G401 (cell line): ENCODE measurements at regions not wholly inside any gene's neighbourhood (a gene's known extent, or its start where the extent isn't known, plus 50 kb on each side); places are given as distances from the start of the nearest gene placed in this dataset.
A peak's percentile ranks its signal among the peaks of the same experiment; 100 is the strongest.

Source experiments
- DNase-seq: peaks from one replicate; pipeline ENCODE4 v3.0.0-alpha.2; 2015; ENCODE audit warnings: low spot score
- in situ Hi-C: cut with HindIII; loops from 2 replicates; pipeline ENCODE4 v1.10.0; 2016; ENCODE audit warnings: low sequenced_read_pairs, mixed read lengths

- in situ Hi-C loops: no loop called here
- no peak for DNase-seq
Observed at GRCh38 chr21:32137931-32138330, 140.9 kb downstream of the MIS18A start.

- no peak for DNase-seq
- in situ Hi-C loops: no loop called here
Observed at GRCh38 chr21:32137266-32137665, 141.6 kb downstream of the MIS18A start.

- in situ Hi-C loops: no loop called here
- peak; percentile 27 for DNase-seq
Observed at GRCh38 chr21:32136546-32136945, 142.3 kb downstream of the MIS18A start.

GRCh38 chr21:32135401-32136363 is 143.2 kb downstream of the MIS18A start:
- peak; percentile 10 for DNase-seq
- in situ Hi-C loops: no loop called here

GRCh38 chr21:32134441-32135130 is 144.3 kb downstream of the MIS18A start:
- in situ Hi-C loops: no loop called here
- DNase-seq: no peak

GRCh38 chr21:32132881-32133280 is 146.0 kb downstream of the MIS18A start:
- no peak for DNase-seq
- in situ Hi-C loops: no loop called here

- no peak for DNase-seq
- in situ Hi-C loops: no loop called here
Observed at GRCh38 chr21:32132409-32132808, 146.4 kb downstream of the MIS18A start.

GRCh38 chr21:32131960-32132359 is 146.9 kb downstream of the MIS18A start:
- DNase-seq: no peak
- in situ Hi-C loops: no loop called here

- in situ Hi-C loops: no loop called here
- no peak for DNase-seq
Observed at GRCh38 chr21:32131164-32131563, 147.7 kb downstream of the MIS18A start.

- in situ Hi-C loops: no loop called here
- DNase-seq: no peak
Observed at GRCh38 chr21:32130031-32130891, 148.6 kb downstream of the MIS18A start.

GRCh38 chr21:32127081-32127480 is 151.8 kb downstream of the MIS18A start:
- DNase-seq: no peak
- in situ Hi-C loops: no loop called here

- no peak for DNase-seq
- in situ Hi-C loops: no loop called here
Observed at GRCh38 chr21:32122082-32122481, 156.8 kb downstream of the MIS18A start.

- in situ Hi-C loops: no loop called here
- DNase-seq: no peak
Observed at GRCh38 chr21:32120230-32120629, 158.6 kb downstream of the MIS18A start.

- in situ Hi-C loops: no loop called here
- no peak for DNase-seq
Observed at GRCh38 chr21:32119811-32120210, 159.0 kb downstream of the MIS18A start.

GRCh38 chr21:32119389-32119788 is 159.5 kb downstream of the MIS18A start:
- in situ Hi-C loops: no loop called here
- DNase-seq: no peak

- in situ Hi-C loops: no loop called here
- DNase-seq: no peak
Observed at GRCh38 chr21:32114419-32115035, 164.3 kb downstream of the MIS18A start.

- in situ Hi-C loops: no loop called here
- DNase-seq: no peak
Observed at GRCh38 chr21:32113486-32113885, 165.4 kb downstream of the MIS18A start.

- in situ Hi-C loops: no loop called here
- DNase-seq: no peak
Observed at GRCh38 chr21:32112195-32112594, 166.7 kb downstream of the MIS18A start.

- DNase-seq: no peak
- in situ Hi-C loops: no loop called here
Observed at GRCh38 chr21:32108566-32108965, 170.3 kb downstream of the MIS18A start.
